NCI-H82 treated with DMSO at 0.1 percent for 48 hours (cell line): ENCODE measurements at regions not wholly inside any gene's neighbourhood (a gene's known extent, or its start where the extent isn't known, plus 50 kb on each side); places are given as distances from the start of the nearest gene placed in this dataset.
A peak's percentile ranks its signal among the peaks of the same experiment; 100 is the strongest.
"Not testable (repeated sequence)": the region's sequence is repeated elsewhere in the genome, so short reads cannot be mapped to it uniquely, and the experiment has no call there.

Source experiments
- DNase-seq: peaks from one replicate; lab custom pipeline; 2025; ENCODE audit not compliant: unreplicated experiment; lab: John Stamatoyannopoulos, UW

- no peak for DNase-seq
Observed at GRCh38 chr15:81779181-81779580, 266.6 kb downstream of the MEX3B start.

- no peak for DNase-seq
Observed at GRCh38 chr15:81777546-81777945, 268.3 kb downstream of the MEX3B start.

GRCh38 chr15:81776976-81777375, 268.8 kb downstream of the MEX3B start:
- no peak for DNase-seq

GRCh38 chr15:81775779-81776178, 270.0 kb downstream of the MEX3B start:
- not testable (repeated sequence) for DNase-seq

GRCh38 chr15:81774309-81774708, 271.5 kb downstream of the MEX3B start:
- DNase-seq, result no peak

- DNase-seq, result no peak
Observed at GRCh38 chr15:81768773-81769172, 277.0 kb downstream of the MEX3B start.

GRCh38 chr15:81766829-81767475, 278.9 kb downstream of the MEX3B start:
- DNase-seq, result no peak

- no peak for DNase-seq
Observed at GRCh38 chr15:81765816-81766215, 280.0 kb downstream of the MEX3B start.

- no peak for DNase-seq
Observed at GRCh38 chr15:81763304-81763703, 282.5 kb downstream of the MEX3B start.

- DNase-seq, result no peak
Observed at GRCh38 chr15:81760686-81761085, 285.1 kb downstream of the MEX3B start.

GRCh38 chr15:81758818-81759284, 287.0 kb downstream of the MEX3B start:
- DNase-seq, result no peak

- DNase-seq, result no peak
Observed at GRCh38 chr15:81755626-81756025, 290.2 kb downstream of the MEX3B start.

GRCh38 chr15:81754078-81754477, 291.7 kb downstream of the MEX3B start:
- DNase-seq, result peak; percentile 63

- DNase-seq, result no peak
Observed at GRCh38 chr15:81752974-81753373, 292.8 kb downstream of the MEX3B start.

GRCh38 chr15:81752546-81752942, 293.3 kb downstream of the MEX3B start:
- peak; percentile 94 for DNase-seq

GRCh38 chr15:81751816-81752545, 293.8 kb downstream of the MEX3B start:
- DNase-seq, result peak; percentile 63

GRCh38 chr15:81751256-81751655, 294.6 kb downstream of the MEX3B start:
- DNase-seq, result no peak

- DNase-seq, result no peak
Observed at GRCh38 chr15:81749716-81750375, 296.0 kb downstream of the MEX3B start.

GRCh38 chr15:81747482-81747881, 298.3 kb downstream of the MEX3B start:
- DNase-seq, result no peak

- DNase-seq, result no peak
Observed at GRCh38 chr15:81747026-81747425, 298.8 kb downstream of the MEX3B start.

- DNase-seq, result no peak
Observed at GRCh38 chr15:81744364-81744763, 301.5 kb downstream of the MEX3B start.

GRCh38 chr15:81740416-81740815, 305.4 kb downstream of the MEX3B start:
- no peak for DNase-seq
